ENCODE measurements at regions not wholly inside any gene's neighbourhood (a gene's known extent, or its start where the extent isn't known, plus 50 kb on each side); places are given as distances from the start of the nearest gene placed in this dataset.

- CTCF ChIA-PET = no interaction called here
These were observed 1255.4 kb upstream of the SPRY2 start for GRCh38 chr13:81596224-81596753.

DNA sequence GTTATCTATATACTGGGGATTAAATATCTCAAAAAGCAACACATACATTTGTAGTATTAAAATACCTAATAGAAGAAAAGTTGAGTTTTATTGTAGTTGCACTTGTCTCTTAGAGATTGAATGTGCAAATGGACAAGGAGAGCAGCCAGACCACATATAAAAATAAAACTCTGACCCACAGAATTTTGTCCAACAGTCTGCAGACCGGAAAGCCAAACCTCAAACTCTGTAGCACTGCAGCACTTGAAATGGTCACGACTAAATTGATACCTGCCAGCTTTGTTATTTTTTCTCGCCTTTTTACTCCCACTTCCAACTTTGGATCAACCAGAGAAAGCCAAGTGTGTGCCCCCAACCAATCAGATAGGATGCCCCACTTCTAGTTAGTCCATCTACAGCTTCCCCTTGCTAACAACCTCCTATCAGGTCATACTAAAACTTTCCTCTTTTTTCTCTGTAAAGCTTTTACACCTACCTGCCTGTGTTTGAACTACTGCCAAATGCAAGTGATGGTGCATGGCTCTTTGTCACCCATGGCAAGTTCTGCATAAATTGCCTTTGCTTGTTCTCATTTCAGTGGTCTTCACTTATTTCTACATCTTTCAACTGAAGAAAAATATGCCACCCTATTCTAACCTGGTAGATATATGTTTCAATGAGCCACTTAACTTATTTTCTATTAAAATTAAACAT lies 1250.7 kb upstream of the SPRY2 start:
- ChIA-PET POLR2A (no interaction called here), CTCF (no interaction called here)
- DNase-seq (ENCODE audit: extremely low spot score) = no peak
- TF ChIP-seq HDGF (IDR thresholded peaks at IDR 0.05; ENCODE audit: borderline replicate concordance) = no peak
- no peak for TF ChIP-seq L3MBTL2 (conservative IDR thresholded peaks at IDR 0.05)
- TF ChIP-seq FOXM1 (IDR thresholded peaks at IDR 0.05; ENCODE audit: borderline replicate concordance) = no peak
- no peak for TF ChIP-seq SUZ12 (IDR thresholded peaks at IDR 0.05)
- no peak for TF ChIP-seq ELF4 (IDR thresholded peaks at IDR 0.05)
- TF ChIP-seq NFRKB (IDR thresholded peaks at IDR 0.05) = no peak
- no peak for TF ChIP-seq ZNF384 (IDR thresholded peaks at IDR 0.05)
- TF ChIP-seq CTBP1 (IDR thresholded peaks at IDR 0.05; ENCODE audit: borderline replicate concordance) = no peak
- TF ChIP-seq SP1 (IDR thresholded peaks at IDR 0.05) = no peak
- no peak for TF ChIP-seq TARDBP (IDR thresholded peaks at IDR 0.05)
- TF ChIP-seq ARNT (IDR thresholded peaks at IDR 0.05) = no peak
- TF ChIP-seq LEF1 (IDR thresholded peaks at IDR 0.05; ENCODE audit: borderline replicate concordance) = no peak
- no peak for TF ChIP-seq FOXK2 (IDR thresholded peaks at IDR 0.05)
- TF ChIP-seq, protein P1, sequence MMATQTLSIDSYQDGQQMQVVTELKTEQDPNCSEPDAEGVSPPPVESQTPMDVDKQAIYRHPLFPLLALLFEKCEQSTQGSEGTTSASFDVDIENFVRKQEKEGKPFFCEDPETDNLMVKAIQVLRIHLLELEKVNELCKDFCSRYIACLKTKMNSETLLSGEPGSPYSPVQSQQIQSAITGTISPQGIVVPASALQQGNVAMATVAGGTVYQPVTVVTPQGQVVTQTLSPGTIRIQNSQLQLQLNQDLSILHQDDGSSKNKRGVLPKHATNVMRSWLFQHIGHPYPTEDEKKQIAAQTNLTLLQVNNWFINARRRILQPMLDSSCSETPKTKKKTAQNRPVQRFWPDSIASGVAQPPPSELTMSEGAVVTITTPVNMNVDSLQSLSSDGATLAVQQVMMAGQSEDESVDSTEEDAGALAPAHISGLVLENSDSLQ (IDR thresholded peaks at IDR 0.05) = no peak
- no peak for TF ChIP-seq FOXA1 (IDR thresholded peaks at IDR 0.05)
- TF ChIP-seq BHLHE40 (IDR thresholded peaks at IDR 0.05; ENCODE audit: borderline replicate concordance) = no peak

More at GRCh38 chr13:81596224-81596753, 1255.4 kb upstream of the SPRY2 start:
- DNase-seq (ENCODE audit: extremely low spot score) = no peak
- TF ChIP-seq SUZ12 (IDR thresholded peaks at IDR 0.05) (no peak), FOXA1 (IDR thresholded peaks at IDR 0.05) (no peak), ELF4 (IDR thresholded peaks at IDR 0.05) (no peak)
- POLR2A ChIA-PET = no interaction called here

DNA sequence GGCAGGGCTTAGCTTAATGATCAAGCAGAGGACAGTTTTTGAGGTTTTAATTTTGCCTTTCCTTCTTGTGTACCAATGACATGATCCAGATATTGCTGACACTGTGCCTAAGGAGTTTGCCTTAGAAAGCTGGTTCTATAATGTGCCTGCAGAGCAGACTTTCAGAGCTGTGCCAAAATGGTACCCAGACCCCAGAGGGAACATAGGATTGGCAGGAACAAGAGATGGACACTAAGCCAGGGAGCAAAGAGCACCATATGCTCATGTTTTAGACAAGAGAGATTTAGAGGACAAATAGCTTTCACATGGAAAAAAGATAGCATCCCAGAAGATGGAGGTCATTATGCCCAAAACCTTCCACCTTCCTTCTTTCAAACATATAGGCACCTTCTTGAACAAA lies 1241.5 kb upstream of the SPRY2 start:
- CTCF ChIA-PET = no interaction called here
- no peak for DNase-seq (ENCODE audit: extremely low spot score)
- TF ChIP-seq, protein P1 (IDR thresholded peaks at IDR 0.05) = no peak
- TF ChIP-seq L3MBTL2 (conservative IDR thresholded peaks at IDR 0.05) (no peak), ZNF384 (IDR thresholded peaks at IDR 0.05) (no peak), SUZ12 (IDR thresholded peaks at IDR 0.05) (no peak), ELF4 (IDR thresholded peaks at IDR 0.05) (no peak), ARNT (IDR thresholded peaks at IDR 0.05) (no peak), NFRKB (IDR thresholded peaks at IDR 0.05) (no peak), LEF1 (IDR thresholded peaks at IDR 0.05; ENCODE audit: borderline replicate concordance) (no peak), CTBP1 (IDR thresholded peaks at IDR 0.05; ENCODE audit: borderline replicate concordance) (no peak), BHLHE40 (IDR thresholded peaks at IDR 0.05; ENCODE audit: borderline replicate concordance) (no peak), TARDBP (IDR thresholded peaks at IDR 0.05) (no peak)
- POLR2A ChIA-PET = no interaction called here

DNA sequence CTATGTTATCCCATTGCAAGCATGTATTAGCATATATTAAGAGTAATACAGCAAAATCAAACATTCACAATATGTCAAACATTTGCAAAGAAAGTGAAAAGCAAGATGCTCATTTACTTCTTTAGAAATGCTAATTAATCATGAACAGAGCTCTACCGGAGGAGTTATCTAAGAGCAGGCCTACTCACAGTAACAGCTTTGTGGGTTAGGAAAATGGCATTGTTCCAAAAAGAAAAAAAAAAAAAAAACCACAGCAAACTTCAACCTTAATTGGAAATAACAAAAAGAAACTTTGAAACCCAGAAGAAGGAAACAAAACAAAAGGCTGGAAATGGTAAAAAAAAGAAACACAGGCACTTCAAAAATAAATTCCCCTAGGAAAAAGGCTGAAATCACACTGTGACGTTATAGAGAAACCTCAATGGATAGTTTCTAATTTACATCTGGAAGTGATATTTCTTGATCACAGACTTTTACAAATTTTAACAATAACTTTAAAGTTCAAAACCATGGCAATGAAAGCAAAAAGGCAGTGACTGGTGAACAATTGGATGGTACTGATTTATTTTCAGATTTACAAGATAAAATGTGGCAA lies 1236.8 kb upstream of the SPRY2 start:
- CTCF ChIA-PET = no interaction called here
- POLR2A ChIA-PET = no interaction called here
- no peak for DNase-seq (ENCODE audit: extremely low spot score)
- TF ChIP-seq LEF1 (IDR thresholded peaks at IDR 0.05; ENCODE audit: borderline replicate concordance) (no peak), TARDBP (IDR thresholded peaks at IDR 0.05) (no peak), CTBP1 (IDR thresholded peaks at IDR 0.05; ENCODE audit: borderline replicate concordance) (no peak), HDGF (IDR thresholded peaks at IDR 0.05; ENCODE audit: borderline replicate concordance) (no peak), L3MBTL2 (conservative IDR thresholded peaks at IDR 0.05) (no peak)

- ChIA-PET POLR2A (interaction anchor here (0.6 kb wide), 1 partner anchor 273 kb away, joined by 3 read pairs; no protein-coding TSS in a partner anchor), CTCF (interaction anchor here (0.8 kb wide), 1 partner anchor 750 kb away, joined by 3 read pairs; no protein-coding TSS in a partner anchor)
- no peak for DNase-seq (ENCODE audit: extremely low spot score)
- TF ChIP-seq CTBP1 (IDR thresholded peaks at IDR 0.05; ENCODE audit: borderline replicate concordance) (no peak), LEF1 (IDR thresholded peaks at IDR 0.05; ENCODE audit: borderline replicate concordance) (no peak), FOXK2 (IDR thresholded peaks at IDR 0.05) (no peak), FOXM1 (IDR thresholded peaks at IDR 0.05; ENCODE audit: borderline replicate concordance) (no peak), NFRKB (IDR thresholded peaks at IDR 0.05) (no peak), L3MBTL2 (conservative IDR thresholded peaks at IDR 0.05) (no peak), TARDBP (IDR thresholded peaks at IDR 0.05) (no peak), ELF4 (IDR thresholded peaks at IDR 0.05) (no peak), SUZ12 (IDR thresholded peaks at IDR 0.05) (no peak), ARNT (IDR thresholded peaks at IDR 0.05) (no peak), HDGF (IDR thresholded peaks at IDR 0.05; ENCODE audit: borderline replicate concordance) (no peak), SP1 (IDR thresholded peaks at IDR 0.05) (no peak), FOXA1 (IDR thresholded peaks at IDR 0.05) (no peak), BHLHE40 (IDR thresholded peaks at IDR 0.05; ENCODE audit: borderline replicate concordance) (no peak), ZNF384 (IDR thresholded peaks at IDR 0.05) (no peak)
- TF ChIP-seq, protein P1 (IDR thresholded peaks at IDR 0.05) = no peak
These were observed 1227.9 kb upstream of the SPRY2 start for GRCh38 chr13:81568824-81569223.

GRCh38 chr13:81565849-81566248 lies 1224.9 kb upstream of the SPRY2 start:
- TF ChIP-seq LEF1 (IDR thresholded peaks at IDR 0.05; ENCODE audit: borderline replicate concordance) = no peak
- no peak for TF ChIP-seq TARDBP (IDR thresholded peaks at IDR 0.05)
- TF ChIP-seq NFRKB (IDR thresholded peaks at IDR 0.05) = no peak
- DNase-seq (ENCODE audit: extremely low spot score) = no peak
- ChIA-PET POLR2A (no interaction called here), CTCF (no interaction called here)
